WI38 (cell line): ENCODE measurements at regions not wholly inside any gene's neighbourhood (a gene's known extent, or its start where the extent isn't known, plus 50 kb on each side); places are given as distances from the start of the nearest gene placed in this dataset.

Experiments used
- H3K4me3 ChIP-seq: 2 replicates; pipeline ENCODE4 v1.5.1; 2011; ENCODE audit warnings: low read depth, mild to moderate bottlenecking, control low read depth, low read length
- CTCF ChIP-seq: IDR thresholded peaks from 2 replicates; pipeline ENCODE4 v1.5.1; 2012; ENCODE audit warnings: low read depth, mild to moderate bottlenecking, control low read depth, low read length

- H3K4me3 ChIP-seq = no peak overlapping the region
Observed at GRCh38 chr2:180124273-180125139, 117.4 kb upstream of the CWC22 start.

GRCh38 chr2:180122874-180123273 lies 115.8 kb upstream of the CWC22 start:
- H3K4me3 ChIP-seq = no peak overlapping the region
- TF ChIP-seq CTCF = no peak

More at GRCh38 chr2:180124273-180125139, 117.4 kb upstream of the CWC22 start:
- TF ChIP-seq CTCF = no peak; the same call in 1 of the 2 replicates

- no peak for TF ChIP-seq CTCF
- no peak overlapping the region for H3K4me3 ChIP-seq
Observed at GRCh38 chr2:180115675-180116074, 108.6 kb upstream of the CWC22 start.

- no peak for TF ChIP-seq CTCF
- H3K4me3 ChIP-seq = no peak overlapping the region
Observed at GRCh38 chr2:180115269-180115668, 108.2 kb upstream of the CWC22 start.

GRCh38 chr2:180111901-180112300 lies 104.8 kb upstream of the CWC22 start:
- no peak for TF ChIP-seq CTCF
- H3K4me3 ChIP-seq = no peak overlapping the region

- no peak overlapping the region for H3K4me3 ChIP-seq
- TF ChIP-seq CTCF = no peak
Observed at GRCh38 chr2:180110469-180110868, 103.4 kb upstream of the CWC22 start.

- H3K4me3 ChIP-seq = no peak overlapping the region
- no peak for TF ChIP-seq CTCF
Observed at GRCh38 chr2:180101846-180102245, 94.7 kb upstream of the CWC22 start.
